ENCODE measurements at regions not wholly inside any gene's neighbourhood (a gene's known extent, or its start where the extent isn't known, plus 50 kb on each side); places are given as distances from the start of the nearest gene placed in this dataset.

- no peak for ATAC-seq
- Histone ChIP-seq H3K27ac (no peak overlapping the region), H3K4me3 (no peak overlapping the region), H3K27me3 (no peaks in the 10 kb centered on the region), H3K36me3 (no peaks in the 10 kb centered on the region), H3K9me3 (no peaks in the 10 kb centered on the region), H3K4me1 (no peaks in the 10 kb centered on the region)
- TF ChIP-seq, protein P1, sequence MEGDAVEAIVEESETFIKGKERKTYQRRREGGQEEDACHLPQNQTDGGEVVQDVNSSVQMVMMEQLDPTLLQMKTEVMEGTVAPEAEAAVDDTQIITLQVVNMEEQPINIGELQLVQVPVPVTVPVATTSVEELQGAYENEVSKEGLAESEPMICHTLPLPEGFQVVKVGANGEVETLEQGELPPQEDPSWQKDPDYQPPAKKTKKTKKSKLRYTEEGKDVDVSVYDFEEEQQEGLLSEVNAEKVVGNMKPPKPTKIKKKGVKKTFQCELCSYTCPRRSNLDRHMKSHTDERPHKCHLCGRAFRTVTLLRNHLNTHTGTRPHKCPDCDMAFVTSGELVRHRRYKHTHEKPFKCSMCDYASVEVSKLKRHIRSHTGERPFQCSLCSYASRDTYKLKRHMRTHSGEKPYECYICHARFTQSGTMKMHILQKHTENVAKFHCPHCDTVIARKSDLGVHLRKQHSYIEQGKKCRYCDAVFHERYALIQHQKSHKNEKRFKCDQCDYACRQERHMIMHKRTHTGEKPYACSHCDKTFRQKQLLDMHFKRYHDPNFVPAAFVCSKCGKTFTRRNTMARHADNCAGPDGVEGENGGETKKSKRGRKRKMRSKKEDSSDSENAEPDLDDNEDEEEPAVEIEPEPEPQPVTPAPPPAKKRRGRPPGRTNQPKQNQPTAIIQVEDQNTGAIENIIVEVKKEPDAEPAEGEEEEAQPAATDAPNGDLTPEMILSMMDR (IDR thresholded peaks at IDR 0.05 in 4 of 5, conservative IDR thresholded peaks at IDR 0.05 in 1 of 5): no peak
- TF ChIP-seq POLR2A (IDR thresholded peaks at IDR 0.05): no peak
- no peak for DNase-seq
- in situ Hi-C loops (cut with MboI; ENCODE audit: low sequenced_read_pairs in 4 of 4) (no loop called here), intact Hi-C loops (cut with DNase I; ENCODE audit: low total_unique reads) (no loop called here)
These were observed 1254.3 kb upstream of the AGA start for GRCh38 chr4:178696515-178696914.

- Histone ChIP-seq H3K27ac (no peak overlapping the region), H3K36me3 (no peaks in the 10 kb centered on the region), H3K4me1 (no peaks in the 10 kb centered on the region), H3K9me3 (no peaks in the 10 kb centered on the region), H3K27me3 (no peaks in the 10 kb centered on the region), H3K4me3 (no peak overlapping the region)
- intact Hi-C loops (cut with DNase I; ENCODE audit: low total_unique reads) (no loop called here), in situ Hi-C loops (cut with MboI; ENCODE audit: low sequenced_read_pairs in 4 of 4) (no loop called here)
- TF ChIP-seq POLR2A (IDR thresholded peaks at IDR 0.05): no peak
- TF ChIP-seq, protein P1 (IDR thresholded peaks at IDR 0.05 in 4 of 5, conservative IDR thresholded peaks at IDR 0.05 in 1 of 5): no peak
- DNase-seq (no peak), ATAC-seq (no peak)
These were observed 1270.2 kb upstream of the AGA start for GRCh38 chr4:178712486-178712885.

- no peak for ATAC-seq
- no peak for DNase-seq
- intact Hi-C loops (cut with DNase I; ENCODE audit: low total_unique reads): no loop called here
These were observed 1295.8 kb upstream of the AGA start for GRCh38 chr4:178738026-178738425.

GRCh38 chr4:178745203-178745602, 1303.0 kb upstream of the AGA start:
- intact Hi-C loops (cut with DNase I; ENCODE audit: low total_unique reads): no loop called here
- Histone ChIP-seq H3K27me3 (no peaks in the 10 kb centered on the region), H3K27ac (no peak overlapping the region), H3K4me1 (no peaks in the 10 kb centered on the region), H3K4me3 (no peak overlapping the region), H3K36me3 (no peaks in the 10 kb centered on the region), H3K9me3 (no peaks in the 10 kb centered on the region)
- DNase-seq (no peak), ATAC-seq (no peak)
- no peak for TF ChIP-seq POLR2A (IDR thresholded peaks at IDR 0.05)
- TF ChIP-seq, protein P1 (IDR thresholded peaks at IDR 0.05 in 4 of 5, conservative IDR thresholded peaks at IDR 0.05 in 1 of 5): no peak
- in situ Hi-C loops (cut with MboI; ENCODE audit: low sequenced_read_pairs in 4 of 4): no loop called here

More at GRCh38 chr4:178738026-178738425, 1295.8 kb upstream of the AGA start:
- no peaks in the 10 kb centered on the region for H3K27me3 ChIP-seq
- H3K4me1 ChIP-seq: no peaks in the 10 kb centered on the region
- no peak overlapping the region for H3K4me3 ChIP-seq
- TF ChIP-seq, protein P1 (IDR thresholded peaks at IDR 0.05 in 4 of 5, conservative IDR thresholded peaks at IDR 0.05 in 1 of 5): no peak
- no peaks in the 10 kb centered on the region for H3K36me3 ChIP-seq
- in situ Hi-C loops (cut with MboI; ENCODE audit: low sequenced_read_pairs in 4 of 4): no loop called here
- no peak overlapping the region for H3K27ac ChIP-seq
- no peaks in the 10 kb centered on the region for H3K9me3 ChIP-seq

DNA sequence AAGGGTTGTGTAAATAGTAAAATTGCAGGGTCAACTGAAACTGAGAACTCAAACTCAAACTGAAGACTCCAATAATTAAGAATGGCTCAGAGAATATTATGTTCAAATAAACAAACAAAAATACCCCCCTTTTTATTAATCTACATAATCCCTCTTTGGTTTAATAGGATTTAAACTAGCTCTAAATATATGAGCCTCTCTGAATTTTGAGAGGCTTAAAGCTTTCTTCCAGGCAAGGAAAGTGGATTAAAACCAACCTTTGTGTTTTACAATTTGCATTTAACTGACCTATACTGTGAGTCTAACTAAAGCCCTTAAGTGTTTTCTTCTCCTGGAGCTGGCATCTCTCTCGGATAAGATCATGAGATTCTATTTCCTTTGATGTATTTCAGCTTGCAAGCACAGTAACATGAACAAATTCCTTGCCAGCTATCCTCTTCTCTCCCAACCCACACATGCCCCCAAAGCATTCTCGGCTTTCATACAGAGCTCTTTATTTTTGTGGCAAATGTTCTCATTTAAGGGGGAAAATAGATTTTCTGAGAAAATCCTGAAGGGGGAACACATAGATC, 1310.8 kb upstream of the AGA start:
- H3K27me3 ChIP-seq: no peaks in the 10 kb centered on the region
- no peak overlapping the region for H3K27ac ChIP-seq
- in situ Hi-C loops (cut with MboI; ENCODE audit: low sequenced_read_pairs in 4 of 4): no loop called here
- no peaks in the 10 kb centered on the region for H3K9me3 ChIP-seq
- H3K4me1 ChIP-seq: no peaks in the 10 kb centered on the region
- no peak overlapping the region for H3K4me3 ChIP-seq
- intact Hi-C loops (cut with DNase I; ENCODE audit: low total_unique reads): no loop called here
- ATAC-seq (no peak), DNase-seq (no peak)
- TF ChIP-seq POLR2A (IDR thresholded peaks at IDR 0.05): no peak
- TF ChIP-seq, protein P1 (IDR thresholded peaks at IDR 0.05 in 4 of 5, conservative IDR thresholded peaks at IDR 0.05 in 1 of 5): no peak
- H3K36me3 ChIP-seq: no peaks in the 10 kb centered on the region

Data from gastrocnemius medialis (tissue), 4 donors.